AG09319 (cell line): ENCODE measurements at regions not wholly inside any gene's neighbourhood (a gene's known extent, or its start where the extent isn't known, plus 50 kb on each side); places are given as distances from the start of the nearest gene placed in this dataset.

Experiments used
- DNase-seq: peaks from one replicate; pipeline ENCODE4 v3.0.0-alpha.2; 2010; ENCODE audit warnings: low read depth; ENCODE audit errors: extremely low read depth
- TF ChIP-seq, protein P1 (sequence below): IDR thresholded peaks from 2 replicates; pipeline ENCODE4 v1.5.1; 2011; ENCODE audit warnings: low read depth, mild to moderate bottlenecking, inconsistent platforms, low read length, moderate library complexity

DNA sequence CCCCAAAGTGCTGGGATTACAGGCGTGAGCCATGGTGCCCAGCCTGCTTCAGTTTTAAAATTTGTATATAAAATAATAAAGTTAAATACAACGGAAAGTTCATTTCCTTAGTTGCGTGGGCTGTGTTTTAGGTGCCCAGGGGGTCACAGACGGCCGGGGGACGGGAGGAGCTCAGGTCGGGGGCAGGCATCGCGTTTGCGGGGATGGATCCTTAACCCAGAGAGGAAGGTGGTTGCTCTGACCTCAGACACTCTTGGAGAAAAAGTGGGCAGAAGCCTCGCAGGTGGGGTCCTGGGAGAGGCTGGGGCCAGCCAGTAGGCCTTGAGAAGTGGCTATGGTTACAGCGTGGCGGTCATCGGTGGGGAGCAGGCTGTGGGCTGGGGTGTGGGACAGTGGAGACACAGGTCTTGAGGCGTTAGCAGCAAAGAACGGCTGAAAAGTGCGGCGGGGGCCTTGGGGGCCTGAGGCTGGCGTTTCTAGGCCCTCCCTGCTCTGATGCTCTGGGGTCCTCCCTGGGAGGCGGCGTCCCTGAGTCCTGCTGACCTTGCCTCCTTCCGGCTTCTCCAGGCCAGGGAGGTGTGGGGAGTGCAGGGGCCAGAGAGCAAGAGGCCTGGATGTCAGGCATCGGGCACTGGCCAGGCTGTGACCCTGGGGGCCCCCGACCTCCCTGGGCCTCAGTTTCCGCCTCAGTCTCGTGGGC, 54.4 kb downstream of the UNCX start:
- DNase-seq, result no peak
- TF ChIP-seq, protein P1, sequence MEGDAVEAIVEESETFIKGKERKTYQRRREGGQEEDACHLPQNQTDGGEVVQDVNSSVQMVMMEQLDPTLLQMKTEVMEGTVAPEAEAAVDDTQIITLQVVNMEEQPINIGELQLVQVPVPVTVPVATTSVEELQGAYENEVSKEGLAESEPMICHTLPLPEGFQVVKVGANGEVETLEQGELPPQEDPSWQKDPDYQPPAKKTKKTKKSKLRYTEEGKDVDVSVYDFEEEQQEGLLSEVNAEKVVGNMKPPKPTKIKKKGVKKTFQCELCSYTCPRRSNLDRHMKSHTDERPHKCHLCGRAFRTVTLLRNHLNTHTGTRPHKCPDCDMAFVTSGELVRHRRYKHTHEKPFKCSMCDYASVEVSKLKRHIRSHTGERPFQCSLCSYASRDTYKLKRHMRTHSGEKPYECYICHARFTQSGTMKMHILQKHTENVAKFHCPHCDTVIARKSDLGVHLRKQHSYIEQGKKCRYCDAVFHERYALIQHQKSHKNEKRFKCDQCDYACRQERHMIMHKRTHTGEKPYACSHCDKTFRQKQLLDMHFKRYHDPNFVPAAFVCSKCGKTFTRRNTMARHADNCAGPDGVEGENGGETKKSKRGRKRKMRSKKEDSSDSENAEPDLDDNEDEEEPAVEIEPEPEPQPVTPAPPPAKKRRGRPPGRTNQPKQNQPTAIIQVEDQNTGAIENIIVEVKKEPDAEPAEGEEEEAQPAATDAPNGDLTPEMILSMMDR, result no peak

DNA sequence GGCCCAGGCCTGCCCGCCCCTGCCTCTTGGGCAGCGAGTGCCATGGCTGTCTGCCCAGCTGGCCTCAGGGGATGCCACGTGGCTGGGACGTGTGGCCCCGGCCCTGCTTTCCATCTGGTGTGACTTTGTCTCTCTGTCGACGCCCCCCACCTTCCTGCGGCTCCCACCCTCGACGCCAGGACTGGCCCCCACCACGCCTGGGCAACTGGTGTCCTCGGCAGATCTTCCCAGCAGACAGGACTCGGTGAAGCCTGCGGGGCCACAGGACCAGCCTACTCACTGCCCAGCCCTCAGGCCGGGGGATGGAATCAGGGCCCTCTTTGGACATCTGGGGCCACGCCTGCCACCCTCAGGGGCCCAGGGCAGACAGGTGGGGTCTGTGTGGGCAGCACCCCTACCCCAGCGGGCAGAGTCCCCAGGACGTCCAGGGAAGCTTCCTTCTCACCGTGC, 55.1 kb downstream of the UNCX start:
- TF ChIP-seq, protein P1, result no peak
- DNase-seq, result no peak

DNA sequence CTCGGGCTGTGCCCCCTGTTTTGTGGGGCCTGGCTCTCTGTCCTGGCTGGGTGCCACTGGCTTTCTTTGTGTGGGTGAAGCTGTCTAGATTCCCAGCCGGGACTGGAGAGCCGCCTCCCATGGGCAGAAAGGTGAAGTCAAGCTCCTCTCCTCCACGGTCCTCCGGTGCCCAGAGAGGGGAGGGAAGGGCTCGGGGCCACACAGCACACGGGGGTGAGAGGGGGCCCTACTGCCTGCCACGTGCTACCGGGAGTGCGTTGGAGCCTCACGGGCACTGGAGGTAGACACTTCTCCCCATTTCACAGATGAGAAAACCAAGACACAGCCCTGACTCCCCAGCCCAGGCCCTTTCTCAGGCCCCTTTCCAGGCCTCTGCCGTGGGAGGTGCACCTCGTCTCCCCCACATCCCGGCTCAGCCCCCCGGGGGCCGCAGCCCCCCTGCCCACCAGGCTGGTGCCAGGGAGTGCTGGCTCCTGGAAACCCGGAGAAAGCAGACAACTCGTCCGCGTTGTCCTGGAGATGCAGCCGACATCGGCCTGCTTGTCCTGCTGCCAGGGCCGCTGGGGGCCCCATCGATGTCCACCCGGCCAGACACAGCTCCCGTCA, 55.8 kb downstream of the UNCX start:
- TF ChIP-seq, protein P1, result no peak
- DNase-seq, result no peak

DNA sequence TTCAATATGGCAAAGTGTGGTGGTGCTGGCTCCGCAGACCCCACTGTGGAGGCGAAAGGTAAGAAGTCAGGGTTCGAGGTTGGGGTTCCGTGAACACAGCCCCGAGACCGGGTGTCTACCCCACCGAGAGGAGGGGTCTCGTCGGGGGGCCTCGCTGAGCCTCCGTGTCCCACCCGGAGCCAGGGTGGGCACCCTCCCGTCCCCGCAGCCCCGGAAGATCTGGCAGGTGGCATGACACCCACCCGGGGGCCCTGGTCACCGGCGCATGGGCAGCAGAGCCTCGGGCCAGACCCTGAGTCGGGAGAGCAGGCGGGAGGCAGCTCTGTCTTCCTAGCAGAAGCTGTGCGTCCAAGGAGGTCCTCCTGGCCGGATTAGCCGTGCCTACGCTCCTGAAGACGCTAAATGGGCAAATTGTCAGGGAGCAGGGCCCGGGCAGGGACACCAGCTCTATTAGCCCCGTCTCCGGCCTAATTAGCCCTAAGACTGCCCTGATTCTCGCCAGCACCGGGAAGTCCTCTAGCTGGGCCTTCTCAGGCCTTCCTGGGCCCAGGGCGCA, 56.4 kb downstream of the UNCX start:
- no peak for DNase-seq
- TF ChIP-seq, protein P1, result no peak

DNA sequence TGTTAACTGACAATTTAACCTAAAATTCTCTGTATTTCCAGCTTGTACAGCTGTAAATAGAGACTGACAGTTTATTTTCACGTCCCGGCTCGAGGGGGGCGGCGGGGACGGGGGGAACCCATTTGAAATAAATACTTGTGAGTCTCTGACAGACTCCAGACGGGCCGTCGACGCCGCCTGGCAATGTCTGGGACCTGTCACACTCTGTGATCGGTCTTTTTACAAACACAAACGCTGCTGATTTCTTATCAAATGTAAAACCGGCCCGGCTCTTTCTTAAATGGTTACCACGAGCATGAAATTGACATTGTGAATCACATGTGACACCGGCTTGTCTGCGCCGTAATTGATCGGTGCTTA, 57.0 kb downstream of the UNCX start:
- TF ChIP-seq, protein P1, result no peak
- no peak for DNase-seq

DNA sequence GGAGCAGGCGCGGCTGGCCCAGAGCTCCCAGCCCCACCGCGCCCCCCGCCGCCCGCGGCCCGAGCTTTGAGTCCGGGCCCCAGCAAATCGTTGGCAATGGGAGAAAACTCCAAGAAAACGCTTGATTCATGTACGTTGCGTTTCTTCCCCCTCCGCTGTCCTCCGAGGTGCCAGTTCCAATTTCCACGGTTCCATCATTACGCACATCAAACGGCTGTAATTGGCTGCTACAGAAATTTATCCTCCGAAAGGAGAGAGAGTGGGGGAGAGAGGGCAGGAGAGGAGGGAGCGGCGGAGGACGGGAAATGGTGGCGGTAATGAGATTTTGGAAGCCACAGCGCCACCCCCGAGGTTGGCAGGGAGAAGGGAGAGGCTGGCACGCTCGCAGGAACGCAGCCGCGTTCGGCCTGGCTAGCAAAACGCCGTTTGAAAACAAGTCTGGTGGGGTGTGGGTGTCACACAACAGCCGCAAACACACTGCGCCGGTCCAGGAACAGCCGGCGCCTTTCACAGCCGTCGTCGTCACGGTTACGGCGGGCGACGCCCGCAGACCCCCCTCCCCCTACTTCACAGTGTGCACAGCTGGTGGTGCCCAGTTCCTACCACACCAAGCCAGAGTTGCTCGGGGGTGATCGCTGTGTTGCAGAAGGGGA, 57.5 kb downstream of the UNCX start:
- TF ChIP-seq, protein P1, result peak; percentile 14
- DNase-seq, result no peak

DNA sequence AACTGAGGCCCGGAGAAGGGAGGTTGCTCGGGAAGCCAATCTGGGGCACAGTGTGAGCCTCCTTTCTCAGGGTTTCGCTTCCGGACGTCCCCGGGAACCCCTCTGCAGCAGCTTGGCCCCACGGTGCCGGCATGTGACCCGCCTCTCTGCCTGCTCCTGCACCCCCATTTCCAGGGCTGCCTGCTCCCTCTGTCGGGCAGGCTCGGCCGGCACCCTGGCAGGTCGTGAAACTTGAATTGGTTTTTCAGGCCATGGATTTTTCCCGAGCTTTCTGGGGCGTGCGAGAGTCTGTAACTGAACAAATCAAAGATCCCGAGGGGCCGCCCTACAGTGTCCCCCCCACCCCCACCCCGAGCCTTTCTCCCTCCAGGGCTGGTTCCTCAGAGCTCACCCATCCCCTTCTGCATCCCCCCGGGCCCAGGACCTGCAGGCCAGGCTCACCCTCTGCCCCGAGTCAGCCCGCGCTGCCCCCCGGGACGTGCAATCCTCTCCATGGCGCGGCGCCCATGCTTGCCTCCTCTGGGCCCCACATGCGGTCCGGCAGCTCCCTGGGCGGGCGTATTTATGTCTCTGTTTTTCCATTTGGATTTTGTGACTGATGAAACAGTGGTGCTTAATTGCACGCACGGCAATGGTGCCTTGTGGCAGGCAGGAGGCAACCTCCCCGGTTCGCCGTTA, 58.1 kb downstream of the UNCX start:
- TF ChIP-seq, protein P1, result peak; percentile 27
- peak; percentile 19 for DNase-seq
